ENCODE measurements at regions not wholly inside any gene's neighbourhood (a gene's known extent, or its start where the extent isn't known, plus 50 kb on each side); places are given as distances from the start of the nearest gene placed in this dataset.

DNA sequence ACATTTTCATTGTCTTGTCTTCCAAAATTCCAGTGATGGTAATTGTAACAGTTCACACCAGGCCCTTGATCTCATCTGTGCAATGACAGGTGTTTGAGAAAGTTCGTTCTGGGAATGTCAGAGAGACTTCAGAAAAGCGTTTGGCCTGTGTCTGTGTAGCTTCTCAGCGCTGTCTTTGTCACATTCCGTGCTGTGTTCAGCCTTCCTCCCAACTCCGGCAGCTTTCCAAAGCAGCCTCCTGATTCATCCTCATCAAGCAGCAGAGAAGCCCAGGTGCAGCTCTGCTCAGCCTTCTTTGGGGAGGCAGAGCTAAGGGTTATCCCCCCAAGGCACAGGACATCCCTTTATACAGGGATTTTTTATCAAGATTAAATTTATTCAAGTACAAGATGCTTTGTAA lies 494.0 kb upstream of the SUCLG2 start:
- DNase-seq = no peak

DNA sequence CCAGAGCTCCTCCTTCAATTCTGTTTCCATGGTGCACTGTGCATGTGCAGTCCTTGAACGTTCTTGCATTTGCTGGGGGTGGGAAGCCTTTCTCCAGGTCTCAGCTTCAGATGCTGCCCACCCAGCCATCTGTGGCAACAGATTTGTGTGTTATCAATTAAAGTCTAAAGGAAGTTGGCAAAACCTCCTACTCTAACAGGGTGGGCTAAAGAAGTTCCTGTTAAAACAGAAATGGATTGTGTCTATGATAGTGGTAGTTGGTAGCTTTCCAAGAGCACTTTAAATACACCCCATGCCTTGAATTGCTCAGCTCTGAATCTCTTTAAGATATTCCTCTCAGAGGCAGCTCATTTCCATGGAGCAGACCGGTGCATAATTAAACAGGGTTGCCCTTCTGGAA lies 488.0 kb upstream of the SUCLG2 start:
- no peak for DNase-seq

DNA sequence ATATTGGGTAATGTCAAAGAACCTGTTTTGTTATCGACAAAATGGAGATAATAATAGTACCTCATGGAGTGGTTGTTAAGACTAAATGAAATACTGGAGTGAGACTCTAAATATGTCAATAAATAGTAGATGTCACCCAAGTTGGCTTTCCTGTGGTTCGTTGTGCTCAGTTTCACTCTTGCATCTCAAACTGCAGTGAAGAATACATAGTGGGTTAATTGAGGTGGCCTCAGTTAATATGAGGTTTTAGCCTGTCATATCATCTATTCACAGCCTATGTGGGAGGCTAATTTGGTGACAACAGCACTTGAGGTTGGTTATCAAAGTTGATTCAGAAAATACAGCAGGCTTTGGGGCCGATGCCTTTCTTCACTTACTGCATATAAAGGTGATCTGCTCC lies 485.5 kb upstream of the SUCLG2 start:
- no peak for DNase-seq

DNA sequence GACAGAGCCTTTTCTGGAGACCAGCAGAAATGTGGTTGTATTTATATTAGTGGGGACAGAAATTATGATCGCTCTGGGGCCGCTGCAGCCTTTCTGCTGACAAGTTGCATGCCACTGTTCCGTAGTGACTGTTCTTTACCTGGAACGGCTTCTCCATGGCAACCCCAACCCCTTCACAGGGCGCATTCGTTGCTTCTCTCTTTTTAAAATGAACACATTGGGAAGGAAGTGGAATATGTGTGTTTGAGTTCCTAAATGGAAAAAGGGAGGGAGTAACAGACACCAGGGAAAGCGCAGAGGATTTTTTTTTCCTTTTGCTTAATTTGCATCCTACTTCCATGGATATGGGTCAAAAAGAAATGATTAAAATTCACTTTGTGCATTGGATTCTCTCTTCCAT lies 482.0 kb upstream of the SUCLG2 start:
- no peak for DNase-seq

DNA sequence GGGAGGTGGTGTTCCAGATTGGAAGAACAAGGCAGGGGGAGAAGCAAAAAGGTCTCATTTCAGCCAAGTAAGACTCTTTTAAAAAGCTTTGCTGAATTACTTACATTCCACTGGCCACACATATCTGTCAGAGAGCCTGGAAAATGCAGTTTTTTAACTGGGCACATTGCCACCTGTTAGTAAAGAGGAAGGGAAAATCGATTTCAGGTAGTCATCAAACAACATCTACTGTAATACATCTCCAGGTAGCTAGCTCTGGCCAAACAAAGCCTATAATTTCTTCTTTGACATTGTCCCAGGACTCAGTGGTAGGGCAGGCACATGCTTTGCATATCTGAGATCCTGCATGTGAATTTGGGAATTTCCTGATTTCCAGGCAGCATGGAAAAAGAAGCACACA lies 480.7 kb upstream of the SUCLG2 start:
- DNase-seq = no peak

DNA sequence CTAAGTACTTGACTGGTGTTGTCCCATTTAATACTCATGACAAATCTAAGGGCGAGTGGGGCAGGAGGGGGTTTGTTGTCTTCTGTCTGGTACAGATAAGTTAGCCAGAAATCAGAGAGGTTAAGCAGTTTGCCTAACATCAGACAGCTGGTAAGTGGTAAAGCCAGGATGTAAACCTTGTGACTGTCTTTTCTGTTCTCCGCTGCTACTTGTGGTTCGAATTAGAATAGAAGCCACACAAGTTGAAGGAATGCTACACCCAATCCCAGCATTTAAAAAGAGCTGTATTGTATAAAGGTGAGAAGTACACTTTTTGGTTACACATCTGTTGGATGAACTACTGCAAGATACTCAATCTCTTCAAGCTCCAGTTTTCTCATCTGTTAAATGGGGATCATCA lies 474.7 kb upstream of the SUCLG2 start:
- DNase-seq = no peak

DNA sequence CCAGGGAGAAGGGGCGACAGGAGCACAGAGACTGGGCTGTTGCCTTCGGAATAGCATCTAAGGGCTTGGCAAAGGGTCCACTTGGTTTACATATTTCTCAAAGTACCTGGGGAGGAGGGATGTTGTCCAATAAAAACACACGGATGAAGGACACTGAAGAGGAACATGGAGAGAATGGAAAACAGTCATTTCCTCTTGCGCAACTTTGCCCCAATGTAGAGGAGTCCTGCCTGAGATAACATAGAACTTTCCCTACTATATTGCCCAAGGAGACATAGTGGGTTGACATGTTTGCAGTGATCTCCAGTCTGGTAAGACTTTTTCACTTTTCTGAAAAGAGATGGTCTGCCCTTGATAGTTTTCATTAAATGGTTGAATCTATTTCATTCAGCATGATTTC lies 468.8 kb upstream of the SUCLG2 start:
- DNase-seq = no peak

DNA sequence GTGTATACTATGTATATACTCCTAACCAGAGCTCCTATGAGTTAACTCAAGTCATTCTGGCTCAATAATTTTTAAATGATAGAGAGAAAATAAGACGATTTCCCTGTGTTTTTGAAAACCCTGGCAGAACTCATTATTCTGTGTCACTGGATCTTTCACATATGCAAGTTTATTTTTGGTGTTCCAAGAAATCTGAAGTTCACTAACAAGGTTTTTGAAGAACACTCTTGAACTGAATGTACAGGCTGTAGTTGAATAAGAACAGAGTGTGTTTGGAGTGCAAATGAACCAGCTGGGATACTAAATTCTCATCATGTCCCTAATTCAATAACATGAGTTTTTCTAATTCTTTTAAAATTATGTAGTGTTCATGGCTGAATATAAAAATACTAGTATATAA lies 466.9 kb upstream of the SUCLG2 start:
- DNase-seq = no peak

DNA sequence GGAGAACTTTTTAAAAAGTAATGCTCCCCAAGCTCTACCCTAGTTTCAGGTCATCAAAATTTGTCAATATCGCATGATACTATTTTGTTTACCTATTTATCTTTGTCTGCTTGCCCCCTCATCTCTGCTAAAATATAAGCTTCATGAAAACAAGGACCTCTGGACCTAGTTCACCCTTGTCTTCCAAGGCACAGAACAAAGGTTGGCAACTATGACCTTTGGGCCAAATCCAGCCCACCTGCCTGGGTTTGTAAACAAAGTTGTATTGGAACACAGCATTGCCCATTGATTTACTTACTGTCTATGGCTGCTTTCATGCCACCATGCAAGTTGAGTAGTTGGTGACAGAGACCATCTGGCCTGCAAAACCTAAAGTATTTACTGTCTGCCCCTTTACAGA lies 462.2 kb upstream of the SUCLG2 start:
- DNase-seq = no peak

DNA sequence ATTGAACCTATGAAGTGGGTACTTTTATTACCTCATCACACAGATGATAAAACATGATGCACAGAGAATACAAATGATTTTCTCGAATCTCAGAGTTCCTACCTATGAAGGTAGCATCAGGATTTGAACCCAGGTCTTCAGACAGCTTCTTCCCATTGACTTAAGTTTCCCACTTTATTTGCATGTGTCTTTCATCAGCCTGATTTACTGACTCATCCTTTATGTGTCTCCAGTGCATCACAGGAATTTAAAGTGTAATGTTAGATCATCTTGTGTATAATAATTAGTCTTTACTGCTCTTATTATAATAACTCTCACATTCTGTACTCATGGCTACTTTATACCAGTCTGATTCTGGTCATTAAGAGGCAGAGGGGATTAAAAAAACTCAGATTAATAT lies 449.4 kb upstream of the SUCLG2 start:
- no peak for DNase-seq

DNA sequence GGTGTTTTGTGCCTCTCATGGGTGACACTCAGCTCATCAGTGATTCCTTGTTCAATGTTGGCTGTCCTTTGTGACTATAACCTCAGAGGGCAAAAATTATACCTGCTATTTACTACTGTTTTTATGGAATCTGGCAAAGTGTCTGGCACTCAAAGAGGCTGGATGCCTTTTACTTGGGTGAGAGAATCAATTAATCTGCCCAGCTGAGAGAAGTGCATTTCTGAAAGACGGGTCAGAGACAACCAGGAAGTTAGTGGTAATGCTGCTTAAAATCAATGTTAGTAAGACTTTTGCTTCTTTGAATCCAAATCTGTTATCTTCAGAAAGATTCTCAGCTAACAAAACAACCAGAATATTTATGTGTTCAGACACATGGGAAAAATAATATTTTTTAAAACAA lies 436.2 kb upstream of the SUCLG2 start:
- no peak for DNase-seq

DNA sequence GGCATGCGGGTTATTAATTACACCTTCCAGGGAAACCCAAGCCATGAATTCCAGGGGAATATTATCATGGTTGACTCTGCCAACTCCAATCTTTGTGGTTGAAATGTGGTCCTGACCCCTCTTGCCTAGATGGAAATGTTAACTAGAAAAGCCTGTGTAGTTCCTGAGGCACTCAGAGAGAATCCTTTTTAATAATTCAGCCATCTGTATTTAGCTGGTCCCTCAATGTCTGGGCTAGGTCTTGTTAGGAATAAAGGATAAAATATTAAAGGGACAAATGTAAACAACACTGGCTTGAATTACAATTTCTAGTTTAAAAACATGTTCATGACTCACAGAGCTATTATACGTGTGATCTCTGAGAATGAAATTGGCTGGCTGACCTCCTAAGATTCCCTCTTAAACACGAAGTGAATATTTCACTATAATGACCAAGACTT lies 435.2 kb upstream of the SUCLG2 start:
- DNase-seq = no peak

DNA sequence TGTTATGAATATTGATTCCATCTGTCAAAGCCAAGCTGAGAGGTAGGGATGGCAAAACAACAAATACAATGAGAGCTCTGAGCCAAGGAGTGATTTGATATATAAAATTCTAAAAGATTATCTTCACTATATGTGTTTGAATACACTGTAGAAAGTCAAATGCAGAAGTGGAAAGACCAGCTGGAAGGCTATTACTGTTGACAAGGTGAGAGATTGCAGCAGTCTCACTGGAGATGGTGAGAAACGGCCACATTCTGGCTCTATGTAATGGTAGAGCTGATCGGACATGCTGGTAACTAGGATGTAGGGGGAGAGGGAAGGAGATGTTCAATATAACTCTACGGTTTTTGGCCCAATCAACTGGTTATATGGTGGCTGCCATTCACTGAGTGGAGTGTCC lies 434.2 kb upstream of the SUCLG2 start:
- DNase-seq = no peak

DNA sequence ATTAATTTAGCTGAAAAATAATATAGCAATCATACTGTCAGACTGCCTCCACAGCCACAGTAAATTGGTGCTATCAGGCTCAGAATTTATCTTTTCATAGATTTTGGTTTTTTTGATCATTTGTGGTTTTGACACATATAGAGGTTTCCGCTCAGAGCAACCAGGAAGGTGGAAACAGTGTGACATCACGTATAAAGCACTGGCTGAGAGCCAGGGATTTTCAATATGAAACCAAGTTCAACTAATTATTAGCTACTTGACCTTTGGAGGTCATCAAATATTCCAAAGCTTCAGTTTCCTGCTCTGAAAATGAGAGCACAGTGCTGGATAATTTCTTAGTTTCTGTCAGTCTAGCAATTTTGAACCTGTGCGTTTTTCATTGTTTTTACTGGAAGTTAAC lies 433.8 kb upstream of the SUCLG2 start:
- no peak for DNase-seq

DNA sequence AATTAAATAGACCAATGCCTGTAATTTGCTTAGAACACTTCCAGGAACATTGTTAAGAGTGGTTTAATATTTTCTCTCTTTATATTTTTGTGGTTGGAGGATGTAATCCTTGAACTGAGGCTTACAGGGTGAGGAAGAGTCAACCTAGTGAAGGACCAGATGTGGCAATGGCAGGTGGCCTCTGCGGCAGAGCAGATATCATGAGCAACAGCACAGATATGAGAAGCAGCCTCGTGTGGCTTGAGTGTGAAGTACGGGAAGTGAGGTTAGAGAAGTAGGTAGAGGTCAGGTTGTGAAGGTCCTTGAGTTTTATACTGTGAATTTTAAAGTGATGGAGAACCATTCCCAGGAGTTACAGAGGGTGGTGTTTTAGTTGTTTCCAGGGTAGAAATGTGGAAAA lies 417.6 kb upstream of the SUCLG2 start:
- no peak for DNase-seq

DNA sequence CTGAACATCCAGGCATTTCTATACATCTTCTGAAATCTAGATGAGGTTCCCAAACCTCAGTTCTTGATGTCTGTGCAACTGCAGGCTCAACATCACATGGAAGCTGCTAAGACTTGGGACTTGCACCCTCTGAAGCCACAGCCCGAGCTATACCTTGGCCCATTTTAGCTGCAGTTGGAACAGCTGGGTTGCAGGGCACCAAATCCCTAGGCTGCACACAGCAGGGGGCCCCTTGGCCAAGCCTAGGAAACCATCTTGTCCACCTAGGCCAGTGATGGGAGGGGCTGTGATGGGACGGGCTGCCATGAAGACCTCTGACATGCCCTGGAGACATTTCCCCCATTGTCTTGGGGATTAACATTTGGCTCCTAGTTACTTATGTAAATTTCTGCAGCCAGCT lies 415.8 kb upstream of the SUCLG2 start:
- no peak for DNase-seq

DNA sequence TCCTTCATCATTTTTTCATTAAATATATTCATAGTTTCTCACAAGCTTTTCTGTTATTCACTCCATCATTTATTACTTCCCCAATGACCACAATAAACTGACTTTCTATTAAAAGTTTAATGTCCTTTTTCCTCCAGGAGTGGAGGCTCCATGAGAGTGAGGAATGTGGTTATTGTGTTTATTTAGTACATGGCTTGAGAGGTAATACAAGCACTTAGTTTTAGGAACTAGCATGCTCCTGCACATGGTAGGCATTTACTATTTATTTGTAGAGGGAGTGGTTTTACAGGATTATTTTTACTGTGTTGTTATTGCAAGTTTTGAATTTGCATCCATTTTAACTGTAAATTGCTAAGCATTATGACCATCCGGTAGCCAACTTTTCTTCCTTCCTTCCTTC lies 412.9 kb upstream of the SUCLG2 start:
- DNase-seq = no peak

DNA sequence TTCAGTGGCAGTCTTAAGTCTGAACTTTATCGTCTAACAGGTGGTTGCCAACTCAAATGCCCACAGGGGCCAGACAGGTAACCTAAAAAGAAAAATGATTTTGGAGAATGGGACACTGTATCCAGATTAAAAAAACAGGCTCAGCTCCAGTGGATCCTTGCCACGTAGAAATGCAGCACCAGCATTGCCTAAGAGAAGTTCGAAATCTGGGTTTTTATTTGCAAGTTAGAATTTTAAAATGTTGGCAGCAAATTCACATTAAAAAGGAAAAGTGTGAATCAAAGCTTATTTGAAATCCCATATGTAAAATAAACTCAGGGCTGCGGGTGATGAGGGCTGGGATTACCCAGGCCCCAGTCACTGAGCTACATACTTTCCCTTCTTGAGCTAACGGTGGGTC lies 408.5 kb upstream of the SUCLG2 start:
- no peak for DNase-seq

DNA sequence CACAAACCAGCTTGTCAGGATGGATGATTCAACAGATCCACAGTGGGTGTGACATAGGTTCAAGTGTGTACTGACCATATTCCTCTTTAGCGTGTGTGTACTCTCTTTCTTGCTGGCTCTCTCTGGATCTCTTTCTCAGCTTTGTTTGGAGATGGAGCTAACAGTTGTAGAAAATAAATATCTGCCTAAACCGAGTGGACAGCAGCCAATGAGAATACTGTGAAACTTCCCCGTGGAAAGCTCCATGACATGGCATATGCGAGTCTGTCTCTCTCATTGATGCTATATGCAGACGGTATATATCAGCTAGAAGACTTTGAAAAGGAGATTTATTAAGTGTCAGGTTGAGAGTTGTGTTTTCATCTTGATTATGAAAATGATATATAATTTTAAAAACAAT lies 406.5 kb upstream of the SUCLG2 start:
- DNase-seq = no peak

DNA sequence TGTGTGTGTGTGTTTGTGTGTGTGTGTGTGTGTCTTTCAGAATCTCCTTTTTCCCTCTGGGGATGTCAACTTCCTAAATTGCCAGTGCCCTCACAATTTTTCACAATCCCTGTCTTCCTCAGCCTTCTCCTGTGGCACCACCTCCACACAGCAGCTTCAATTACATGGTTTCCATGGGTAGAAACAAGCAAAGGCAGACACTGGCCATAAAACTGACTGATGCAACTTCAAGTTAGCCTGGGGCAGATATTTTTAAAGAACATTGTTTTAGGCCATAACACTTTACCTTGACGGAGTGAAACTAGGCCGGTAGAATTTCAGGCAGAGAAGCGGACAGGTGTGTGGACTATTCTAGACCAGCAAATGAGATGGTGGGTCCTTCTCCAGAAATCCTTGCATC lies 405.8 kb upstream of the SUCLG2 start:
- DNase-seq = no peak

DNA sequence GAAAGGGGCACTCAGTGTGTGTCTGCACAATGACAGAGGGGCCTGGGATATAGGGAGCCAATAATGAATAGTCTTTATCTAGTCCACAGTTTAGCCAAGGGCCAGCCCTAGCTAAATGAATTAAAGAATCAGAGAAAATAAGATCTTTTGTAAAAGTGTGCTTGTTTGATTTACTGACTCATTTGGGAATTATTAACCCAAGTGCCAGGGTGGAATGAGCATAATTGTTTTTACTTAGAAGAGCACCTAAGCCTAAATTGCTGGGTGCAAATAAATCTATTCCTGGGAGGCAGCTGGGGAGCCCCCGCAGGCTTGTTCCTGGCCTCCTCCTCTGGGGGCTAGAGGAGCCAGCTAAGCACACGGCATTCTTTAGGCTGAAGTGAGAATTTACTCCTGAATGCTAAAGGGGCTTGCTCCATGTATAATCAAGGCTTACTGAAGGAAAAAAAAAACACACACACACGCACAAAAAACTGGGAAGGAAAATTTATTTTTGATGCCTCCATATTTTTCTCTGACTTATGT lies 405.3 kb upstream of the SUCLG2 start:
- DNase-seq = no peak

DNA sequence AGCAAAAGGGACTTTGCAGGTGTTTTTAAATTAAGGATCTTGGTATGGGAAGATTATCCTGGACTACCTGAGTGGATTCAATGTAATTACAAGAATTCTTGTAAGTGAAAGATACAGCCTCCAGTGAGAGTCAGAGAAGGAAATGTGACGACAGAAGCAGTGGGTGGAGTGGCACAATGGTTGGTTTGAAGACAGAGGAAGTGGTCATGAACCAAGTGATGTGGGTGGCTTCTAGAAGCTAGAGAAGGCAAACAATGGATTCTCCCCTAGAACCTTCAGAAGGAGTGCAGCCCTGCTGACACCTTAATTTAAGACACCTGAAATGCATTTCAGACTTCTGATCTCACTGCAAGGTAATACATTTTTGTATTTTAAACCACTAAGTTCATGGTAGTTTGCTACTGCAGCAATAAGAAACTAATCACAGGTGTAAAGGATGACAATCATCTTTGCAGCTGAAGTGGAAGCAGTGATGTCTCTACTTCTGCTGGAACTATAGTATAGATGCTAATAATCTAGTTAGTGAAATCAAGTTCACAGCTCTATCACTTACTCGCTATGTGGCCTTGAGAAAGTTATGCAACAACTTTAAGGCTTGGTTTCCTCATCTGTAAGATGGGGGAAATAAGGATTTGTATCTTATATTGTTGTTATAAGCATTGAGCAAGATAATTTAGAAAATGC lies 403.4 kb upstream of the SUCLG2 start:
- no peak for DNase-seq

DNA sequence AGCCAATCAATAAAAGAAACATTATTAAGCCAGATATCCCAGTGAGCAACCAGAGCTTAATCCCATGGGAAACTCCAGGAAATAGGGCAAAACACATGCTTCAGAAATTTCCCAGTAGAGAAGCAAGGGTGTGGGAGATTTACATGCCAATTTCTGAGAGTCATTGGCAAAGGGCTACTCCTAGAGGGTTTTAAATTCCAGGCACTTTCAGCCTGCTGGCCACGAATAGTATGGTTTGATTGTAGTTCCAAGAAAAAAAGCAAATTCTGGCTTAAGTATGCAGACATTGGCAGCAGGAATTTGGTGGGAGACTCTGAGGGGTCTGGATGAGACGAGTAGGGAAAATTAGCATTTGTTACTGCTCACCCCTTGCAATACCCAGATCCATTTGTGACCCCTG lies 402.1 kb upstream of the SUCLG2 start:
- DNase-seq = no peak

DNA sequence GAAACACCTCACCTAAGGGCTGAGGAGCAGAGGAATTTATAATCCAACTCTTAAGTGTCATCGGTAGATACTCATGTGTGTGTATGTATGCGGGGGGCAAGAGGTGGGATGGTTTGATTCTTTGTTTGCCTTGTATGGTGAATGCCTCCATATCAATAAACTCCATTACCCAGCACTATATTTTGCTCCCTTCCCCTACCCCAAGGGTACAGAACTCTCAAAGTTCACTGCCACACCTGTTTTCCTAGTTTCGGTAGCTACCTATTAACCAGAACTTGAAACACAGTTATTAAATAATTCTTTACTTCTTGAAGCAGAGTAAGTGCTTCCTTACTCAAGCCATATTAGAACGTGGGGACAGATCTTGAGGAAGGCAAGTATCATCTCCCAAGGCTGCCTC lies 400.8 kb upstream of the SUCLG2 start:
- no peak for DNase-seq

DNA sequence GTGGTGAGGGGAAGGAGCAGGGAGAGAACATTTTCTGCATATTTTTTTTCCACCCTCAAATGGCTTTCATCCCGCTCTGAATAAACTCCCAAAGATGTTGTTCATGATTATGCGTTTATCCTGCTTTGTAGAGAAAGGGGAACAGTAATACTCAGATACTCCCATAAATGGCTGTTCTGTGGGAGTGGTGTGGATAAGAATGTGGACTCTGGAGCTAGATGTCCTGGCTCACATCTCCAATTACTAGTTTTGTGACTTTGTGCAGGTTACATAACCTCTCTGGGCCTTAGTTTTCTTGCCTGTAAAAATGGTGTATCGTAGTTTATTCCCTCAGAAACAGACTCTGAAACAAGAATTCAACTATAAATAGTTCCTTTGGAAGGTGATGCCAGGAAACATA lies 395.4 kb upstream of the SUCLG2 start:
- DNase-seq = no peak

DNA sequence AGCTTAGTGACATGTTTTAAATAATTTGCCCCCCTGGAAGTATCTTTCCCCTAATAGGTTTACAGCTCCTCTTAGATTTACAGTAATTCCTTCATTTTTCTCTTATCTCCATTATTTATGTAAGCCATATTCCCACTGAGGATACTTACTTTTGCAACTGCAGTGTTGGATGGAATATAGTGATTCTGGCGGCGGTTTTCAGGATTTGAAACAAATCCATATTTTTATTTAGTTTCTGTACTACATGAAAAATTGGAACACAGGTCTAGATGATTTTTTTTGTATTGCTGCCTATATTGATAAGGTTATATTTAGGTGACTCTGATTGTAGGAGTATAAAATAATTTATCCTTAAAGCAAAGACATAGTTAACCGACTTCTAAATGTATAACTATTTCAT lies 391.6 kb upstream of the SUCLG2 start:
- DNase-seq = no peak

Measured in KG1 (cell line).